ENCODE measurements at regions not wholly inside any gene's neighbourhood (a gene's known extent, or its start where the extent isn't known, plus 50 kb on each side); places are given as distances from the start of the nearest gene placed in this dataset.

GRCh38 chr10:107545717-107546116 lies 381.2 kb upstream of the SORCS1 start:
- TF ChIP-seq CTCF (conservative IDR thresholded peaks at IDR 0.05; ENCODE audit: low read depth, low read length) (no peak), EZH2phosphoT487 (IDR thresholded peaks at IDR 0.05; ENCODE audit: borderline replicate concordance, low read length) (no peak)
